ENCODE measurements at regions not wholly inside any gene's neighbourhood (a gene's known extent, or its start where the extent isn't known, plus 50 kb on each side); places are given as distances from the start of the nearest gene placed in this dataset.

GRCh38 chr7:155869784-155870076 is 57.5 kb upstream of the SHH start:
- H3K9me3 ChIP-seq (ENCODE audit: insufficient read depth, low read length): no peaks in the 10 kb centered on the region
- no peak overlapping the region for H3K27ac ChIP-seq (ENCODE audit: low read depth, low read length)
- no peak overlapping the region for H3K9ac ChIP-seq (ENCODE audit: low read length)
- H3K36me3 ChIP-seq (ENCODE audit: low read length): no peaks in the 10 kb centered on the region
- H4K20me1 ChIP-seq (ENCODE audit: low read depth, low read length): no peaks in the 10 kb centered on the region
- H3K79me2 ChIP-seq (ENCODE audit: insufficient read depth, low read length): no peaks in the 10 kb centered on the region
- no peak overlapping the region for H2AFZ ChIP-seq (ENCODE audit: low read depth, low read length, severe bottlenecking)
- H3F3A ChIP-seq (ENCODE audit: insufficient read depth): no peaks in the 10 kb centered on the region
- H3K27me3 ChIP-seq (ENCODE audit: low read length): no peaks in the 10 kb centered on the region
- no peak overlapping the region for H3K4me3 ChIP-seq (ENCODE audit: insufficient read depth, low read length, poor library complexity, severe bottlenecking)
- no peak for TF ChIP-seq EZH2phosphoT487 (conservative IDR thresholded peaks at IDR 0.05; ENCODE audit: low read length)
- no peak for TF ChIP-seq CTCF (IDR thresholded peaks at IDR 0.05; ENCODE audit: insufficient read depth, low read length, poor library complexity, severe bottlenecking)
- no peaks in the 10 kb centered on the region for H3K9me2 ChIP-seq (replicated peaks; ENCODE audit: insufficient read depth, low read length)
- no peak overlapping the region for H3K4me2 ChIP-seq (ENCODE audit: low read depth, low read length, poor library complexity, severe bottlenecking)

GRCh38 chr7:155868955-155869783 is 56.9 kb upstream of the SHH start:
- TF ChIP-seq CTCF (IDR thresholded peaks at IDR 0.05; ENCODE audit: insufficient read depth, low read length, poor library complexity, severe bottlenecking) (no peak), EZH2phosphoT487 (conservative IDR thresholded peaks at IDR 0.05; ENCODE audit: low read length) (no peak)
- H3K27me3 ChIP-seq (ENCODE audit: low read length): no peaks in the 10 kb centered on the region
- no peaks in the 10 kb centered on the region for H3K79me2 ChIP-seq (ENCODE audit: insufficient read depth, low read length)
- H3K27ac ChIP-seq (ENCODE audit: low read depth, low read length): no peak overlapping the region
- H2AFZ ChIP-seq (ENCODE audit: low read depth, low read length, severe bottlenecking): no peak overlapping the region
- H4K20me1 ChIP-seq (ENCODE audit: low read depth, low read length): no peaks in the 10 kb centered on the region
- H3K4me2 ChIP-seq (ENCODE audit: low read depth, low read length, poor library complexity, severe bottlenecking): no peak overlapping the region
- H3K36me3 ChIP-seq (ENCODE audit: low read length): no peaks in the 10 kb centered on the region
- no peaks in the 10 kb centered on the region for H3K9me2 ChIP-seq (replicated peaks; ENCODE audit: insufficient read depth, low read length)
- H3K4me3 ChIP-seq (ENCODE audit: insufficient read depth, low read length, poor library complexity, severe bottlenecking): no peak overlapping the region
- H3K9me3 ChIP-seq (ENCODE audit: insufficient read depth, low read length): no peaks in the 10 kb centered on the region
- no peaks in the 10 kb centered on the region for H3F3A ChIP-seq (ENCODE audit: insufficient read depth)
- H3K9ac ChIP-seq (ENCODE audit: low read length): no peak overlapping the region

- Histone ChIP-seq H3K9ac (ENCODE audit: low read length) (no peak overlapping the region), H3K9me2 (replicated peaks; ENCODE audit: insufficient read depth, low read length) (no peaks in the 10 kb centered on the region), H3K4me2 (ENCODE audit: low read depth, low read length, poor library complexity, severe bottlenecking) (no peak overlapping the region), H3K4me3 (ENCODE audit: insufficient read depth, low read length, poor library complexity, severe bottlenecking) (no peak overlapping the region), H3K36me3 (ENCODE audit: low read length) (no peaks in the 10 kb centered on the region), H2AFZ (ENCODE audit: low read depth, low read length, severe bottlenecking) (no peak overlapping the region), H3K79me2 (ENCODE audit: insufficient read depth, low read length) (no peaks in the 10 kb centered on the region), H3K27ac (ENCODE audit: low read depth, low read length) (no peak overlapping the region), H4K20me1 (ENCODE audit: low read depth, low read length) (no peaks in the 10 kb centered on the region), H3K27me3 (ENCODE audit: low read length) (no peaks in the 10 kb centered on the region), H3K9me3 (ENCODE audit: insufficient read depth, low read length) (no peaks in the 10 kb centered on the region), H3F3A (ENCODE audit: insufficient read depth) (no peaks in the 10 kb centered on the region)
- no peak for TF ChIP-seq EZH2phosphoT487 (conservative IDR thresholded peaks at IDR 0.05; ENCODE audit: low read length)
- TF ChIP-seq CTCF (IDR thresholded peaks at IDR 0.05; ENCODE audit: insufficient read depth, low read length, poor library complexity, severe bottlenecking): no peak
Measured at GRCh38 chr7:155867734-155868400, 55.6 kb upstream of the SHH start.
